DND-41 (cell line): ENCODE measurements at regions not wholly inside any gene's neighbourhood (a gene's known extent, or its start where the extent isn't known, plus 50 kb on each side); places are given as distances from the start of the nearest gene placed in this dataset.
"Not testable (repeated sequence)": the region's sequence is repeated elsewhere in the genome, so short reads cannot be mapped to it uniquely, and the experiment has no call there.

Experiments used
- CTCF ChIP-seq: IDR thresholded peaks from 2 replicates; pipeline ENCODE4 v1.5.1; 2012; ENCODE audit warnings: borderline replicate concordance, low read length, moderate library complexity, mild to moderate bottlenecking; ENCODE audit not compliant: poor library complexity, severe bottlenecking; ENCODE audit errors: extremely low read depth
- EZH2 ChIP-seq: IDR thresholded peaks from 3 replicates; pipeline ENCODE4 v1.6.1; 2012; ENCODE audit warnings: borderline replicate concordance, low read depth, mild to moderate bottlenecking, moderate library complexity, low read length, inconsistent platforms; ENCODE audit not compliant: severe bottlenecking

GRCh38 chr14:38600572-38600971, 344.7 kb upstream of the CLEC14A start:
- TF ChIP-seq CTCF, result peak; percentile 4
- TF ChIP-seq EZH2, result not testable (repeated sequence)
